GM18505 (cell line): ENCODE measurements at regions not wholly inside any gene's neighbourhood (a gene's known extent, or its start where the extent isn't known, plus 50 kb on each side); places are given as distances from the start of the nearest gene placed in this dataset.
"Not testable (repeated sequence)": the region's sequence is repeated elsewhere in the genome, so short reads cannot be mapped to it uniquely, and the experiment has no call there.

ENCODE experiments used
- ATAC-seq: cut with Tn5 transposase; IDR thresholded peaks from one replicate; pipeline ENCODE4 v1.9.1; 2021; ENCODE audit not compliant: unreplicated experiment
- POLR2A ChIP-seq: IDR thresholded peaks from 4 replicates; pipeline ENCODE4 v1.6.1; 2011; ENCODE audit warnings: borderline replicate concordance; ENCODE audit not compliant: insufficient read depth, insufficient read length; ENCODE audit errors: extremely low read depth

DNA sequence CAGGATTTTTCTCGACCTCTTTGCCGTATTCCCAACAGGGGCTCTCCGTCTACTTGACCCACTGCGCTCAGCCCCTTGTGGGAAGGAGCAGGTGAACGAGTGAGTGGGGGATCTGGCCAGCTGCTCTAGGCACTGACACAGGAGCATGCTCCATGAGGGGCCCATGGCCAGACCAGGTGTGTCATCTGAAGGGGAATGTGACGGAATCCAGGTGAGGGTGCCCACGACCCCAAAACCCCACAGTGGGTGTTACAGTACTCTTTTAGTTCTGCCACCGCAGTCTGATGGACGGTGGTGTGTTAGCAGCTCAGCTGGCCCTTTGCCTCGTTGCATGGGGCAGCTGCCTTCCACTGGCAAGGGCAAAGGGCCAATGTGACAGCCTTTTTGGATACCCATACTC lies 601.4 kb upstream of the NCAM2 start:
- TF ChIP-seq POLR2A, result no peak
- ATAC-seq, result no peak

- ATAC-seq, result no peak
- TF ChIP-seq POLR2A, result no peak
Measured at GRCh38 chr21:20404915-20405314, 593.3 kb upstream of the NCAM2 start.

GRCh38 chr21:20418353-20418752 lies 579.9 kb upstream of the NCAM2 start:
- TF ChIP-seq POLR2A, result no peak
- ATAC-seq, result no peak

DNA sequence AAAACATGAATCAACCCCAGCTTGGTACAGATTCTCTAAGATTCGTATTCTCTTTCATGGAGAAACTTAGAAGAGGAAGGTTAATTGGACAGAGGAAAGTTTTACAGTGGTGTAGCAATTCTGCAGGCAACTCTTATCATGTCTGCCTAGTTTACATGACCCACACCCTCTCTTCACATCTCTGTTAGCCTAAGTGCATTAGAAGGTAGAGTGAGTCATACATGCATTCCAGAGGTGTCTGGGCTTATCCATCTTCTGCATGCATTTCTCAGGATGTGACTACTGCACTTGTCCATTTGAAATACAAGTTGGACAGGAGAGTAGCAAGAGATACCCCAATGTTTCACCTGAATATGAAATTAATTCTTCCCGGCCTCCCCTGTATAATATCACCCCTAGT lies 578.4 kb upstream of the NCAM2 start:
- no peak for TF ChIP-seq POLR2A
- ATAC-seq, result no peak

DNA sequence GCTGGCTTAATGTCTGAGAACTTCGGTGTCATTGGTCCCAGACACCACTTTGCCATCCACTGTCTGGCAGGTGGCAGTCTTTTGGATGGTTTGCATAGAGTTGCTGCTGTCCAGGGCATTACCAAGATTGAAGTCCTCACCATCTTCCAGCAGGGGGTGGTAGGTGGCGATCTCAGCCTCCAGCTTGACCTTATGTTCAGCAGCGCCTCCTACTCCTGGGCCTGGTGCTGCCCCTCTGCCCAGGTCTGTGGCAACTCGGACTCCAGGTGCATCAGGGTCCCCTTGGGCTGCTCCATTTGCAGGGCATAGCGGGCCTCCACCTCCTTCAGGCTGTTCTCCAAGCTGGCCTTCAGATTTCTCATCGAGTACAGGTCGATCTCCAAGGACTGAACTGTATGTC lies 573.3 kb upstream of the NCAM2 start:
- TF ChIP-seq POLR2A, result no peak
- ATAC-seq, result no peak

DNA sequence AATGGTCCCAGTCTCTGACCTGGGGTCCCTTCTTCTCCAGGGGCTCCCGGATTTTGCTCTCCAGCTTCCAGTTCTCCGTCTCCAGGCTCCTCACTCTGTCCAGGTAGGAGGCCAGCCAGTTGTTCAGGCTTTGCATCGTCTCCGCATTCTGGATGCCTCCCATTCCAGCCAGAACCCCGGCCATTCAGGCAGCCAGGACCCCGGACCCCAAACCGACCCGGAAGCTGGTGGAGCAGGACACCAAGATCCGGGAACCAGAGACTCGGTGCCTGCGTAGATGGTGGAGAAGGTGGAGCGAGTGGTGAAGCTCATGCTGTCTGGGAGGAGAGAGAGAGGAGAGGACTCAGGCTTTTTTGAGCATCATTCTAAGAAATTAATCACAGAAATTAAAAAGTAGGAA lies 572.4 kb upstream of the NCAM2 start:
- no peak for ATAC-seq
- no peak for TF ChIP-seq POLR2A

GRCh38 chr21:20440338-20440737 lies 557.9 kb upstream of the NCAM2 start:
- TF ChIP-seq POLR2A, result no peak
- ATAC-seq, result no peak

DNA sequence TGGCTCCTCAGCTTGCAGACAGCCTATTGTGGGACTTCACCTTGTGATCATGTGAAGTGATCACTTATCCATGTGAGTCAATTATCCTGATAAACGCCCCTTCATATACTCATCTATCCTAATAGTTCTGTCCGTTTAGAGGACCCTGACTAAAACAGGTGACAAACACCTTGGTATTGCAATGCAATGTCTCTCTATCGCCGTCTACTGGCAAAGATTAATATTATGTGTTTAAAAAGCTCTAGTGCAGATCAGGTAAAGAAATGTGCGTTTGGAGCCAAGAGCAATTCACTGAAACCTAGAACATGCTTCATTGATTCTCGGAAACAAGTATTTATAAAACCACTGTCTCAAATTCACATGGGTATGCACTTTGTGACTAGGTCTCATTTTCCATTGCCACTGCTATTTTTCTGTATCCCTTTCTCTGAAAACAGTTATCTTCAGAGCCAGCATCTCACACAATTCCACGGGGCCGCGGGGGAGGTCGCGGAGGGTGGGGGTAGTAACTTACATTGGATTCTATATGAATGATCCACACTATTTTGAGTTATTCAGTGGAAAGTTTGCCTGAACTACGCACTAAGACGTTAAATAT lies 554.6 kb upstream of the NCAM2 start:
- no peak for ATAC-seq
- TF ChIP-seq POLR2A, result no peak

GRCh38 chr21:20445971-20446370 lies 552.2 kb upstream of the NCAM2 start:
- TF ChIP-seq POLR2A, result no peak
- no peak for ATAC-seq

DNA sequence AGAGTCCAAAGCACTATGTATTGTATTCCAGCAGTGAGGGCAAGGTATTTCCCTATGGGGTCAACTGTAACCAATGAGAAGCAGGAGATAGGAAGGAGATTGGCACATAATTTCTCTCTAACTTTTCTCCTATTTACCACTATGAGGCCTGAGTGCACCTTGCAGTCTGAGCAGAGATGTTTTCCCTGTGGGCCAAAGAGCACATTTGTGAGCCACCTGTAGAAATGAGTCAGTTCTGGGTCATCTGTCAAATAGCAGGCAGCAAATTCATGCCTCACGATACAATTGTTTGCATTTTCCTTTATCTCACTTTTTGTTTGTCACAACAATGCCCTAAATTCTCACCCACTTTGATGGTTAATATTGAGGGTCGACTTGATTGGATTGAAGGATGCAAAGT lies 547.2 kb upstream of the NCAM2 start:
- ATAC-seq, result no peak
- TF ChIP-seq POLR2A, result no peak

DNA sequence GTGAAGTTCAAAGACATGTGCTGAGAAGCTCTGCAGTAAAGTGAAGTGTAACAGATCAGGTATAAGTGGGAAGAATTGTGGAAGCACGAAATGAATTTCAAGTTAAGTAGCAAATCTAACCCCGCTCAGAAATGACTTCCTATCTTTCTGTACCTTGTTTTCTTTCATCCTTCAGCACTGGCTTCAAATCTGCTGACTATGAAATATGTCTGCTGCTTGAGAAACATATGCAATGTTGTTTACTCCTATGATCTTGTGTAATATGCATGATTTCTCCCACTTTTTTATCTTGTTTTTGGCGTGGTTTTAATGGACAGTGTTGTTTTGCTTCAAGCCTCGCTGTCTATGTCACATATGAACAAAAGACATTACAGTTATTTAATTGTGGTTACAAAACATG lies 545.3 kb upstream of the NCAM2 start:
- no peak for ATAC-seq
- TF ChIP-seq POLR2A, result no peak

DNA sequence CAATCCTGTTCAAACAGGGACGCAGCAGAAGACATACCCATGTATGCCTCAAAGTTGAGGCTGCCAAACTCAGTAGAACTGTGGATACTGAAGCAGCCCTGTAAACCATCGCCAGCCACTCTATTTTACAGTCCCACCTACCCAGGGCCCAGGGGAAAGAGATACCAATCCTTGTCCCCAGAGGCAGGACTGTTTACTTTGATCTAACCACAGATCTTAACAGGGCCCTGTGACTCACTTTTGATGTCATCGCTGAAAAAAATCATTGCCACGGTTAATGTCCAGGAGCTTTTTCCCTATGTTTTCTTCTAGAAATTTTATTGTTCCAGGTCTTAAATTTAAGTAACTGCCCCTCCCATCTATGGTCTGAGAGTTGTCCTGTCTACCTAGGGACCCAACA lies 538.4 kb upstream of the NCAM2 start:
- no peak for ATAC-seq
- no peak for TF ChIP-seq POLR2A

- no peak for TF ChIP-seq POLR2A
- ATAC-seq, result no peak
Measured at GRCh38 chr21:20463362-20463761, 534.8 kb upstream of the NCAM2 start.

DNA sequence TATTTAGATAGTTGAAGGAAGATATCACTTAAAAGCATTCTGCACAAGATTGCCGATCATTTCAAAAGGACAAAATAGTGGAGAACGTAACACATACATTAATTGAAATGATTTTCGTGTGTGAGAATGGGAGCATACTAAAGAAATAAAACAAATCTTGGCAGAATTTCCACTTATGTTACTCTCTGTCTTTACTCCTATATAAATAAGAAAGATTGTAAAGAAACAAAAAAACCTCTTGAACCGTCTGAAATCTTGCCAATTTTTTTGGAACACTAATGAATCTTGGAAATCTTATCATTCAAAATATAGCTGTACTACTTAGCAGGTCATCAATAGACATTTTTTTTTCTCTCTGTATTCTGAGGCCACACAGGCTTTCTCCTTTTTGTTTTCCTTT lies 528.8 kb upstream of the NCAM2 start:
- ATAC-seq, result no peak
- no peak for TF ChIP-seq POLR2A

GRCh38 chr21:20486303-20486702 lies 511.9 kb upstream of the NCAM2 start:
- no peak for ATAC-seq
- no peak for TF ChIP-seq POLR2A

- ATAC-seq, result not testable (repeated sequence)
Measured at GRCh38 chr21:20502915-20503314, 495.3 kb upstream of the NCAM2 start.
